DND-41 (cell line): ENCODE measurements at regions not wholly inside any gene's neighbourhood (a gene's known extent, or its start where the extent isn't known, plus 50 kb on each side); places are given as distances from the start of the nearest gene placed in this dataset.

Experiments
- ATAC-seq: fragments of 200-7000 bp; cut with Tn5 transposase; 3 replicates; pipeline ENCODE4 v1.9.1; 2021; ENCODE audit warnings: low read depth; ENCODE audit not compliant: insufficient read depth
- DNase-seq: peaks from one replicate; pipeline ENCODE4 v3.0.0-alpha.2; 2020
- H2AFZ ChIP-seq: 2 replicates; pipeline ENCODE4 v1.6.0; 2012; ENCODE audit warnings: low read depth, low read length
- H3K27ac ChIP-seq: 2 replicates; pipeline ENCODE4 v1.5.1; 2012; ENCODE audit warnings: low read length, inconsistent platforms
- H3K27me3 ChIP-seq: fragments of 200-600 bp; sonication (generic); 2 replicates; pipeline ENCODE4 v1.6.0; 2012; ENCODE audit warnings: low read length, mild to moderate bottlenecking, inconsistent platforms; ENCODE audit not compliant: insufficient read depth, poor library complexity
- H3K36me3 ChIP-seq: 2 replicates; pipeline ENCODE4 v1.5.1; 2012; ENCODE audit warnings: low read length, inconsistent platforms; ENCODE audit not compliant: insufficient read depth
- H3K4me1 ChIP-seq: 2 replicates; pipeline ENCODE4 v1.5.1; 2012; ENCODE audit warnings: mild to moderate bottlenecking, low read length; ENCODE audit not compliant: insufficient read depth
- H3K4me2 ChIP-seq: 2 replicates; pipeline ENCODE4 v1.6.0; 2012; ENCODE audit warnings: mild to moderate bottlenecking, moderate library complexity, low read length, inconsistent platforms; ENCODE audit not compliant: insufficient read depth
- H3K4me3 ChIP-seq, 2 experiments: fragments of 200-600 bp in 1 of 2; shearing (Covaris generic) in 1 of 2; 2 replicates each; pipeline ENCODE4 v1.5.1; 2012 to 2016; ENCODE audit warnings: inconsistent platforms in 2 of 2, low read length in 2 of 2, mild to moderate bottlenecking in 2 of 2, low read depth in 1 of 2, moderate library complexity in 1 of 2
- H3K79me2 ChIP-seq: 2 replicates; pipeline ENCODE4 v1.6.0; 2012; ENCODE audit warnings: low read length, inconsistent platforms; ENCODE audit not compliant: insufficient read depth
- H3K9ac ChIP-seq: 2 replicates; pipeline ENCODE4 v1.6.0; 2012; ENCODE audit warnings: low read depth, mild to moderate bottlenecking, inconsistent platforms, low read length, moderate library complexity
- H3K9me3 ChIP-seq: 2 replicates; pipeline ENCODE4 v1.5.1; 2012; ENCODE audit warnings: low read length, moderate library complexity, mild to moderate bottlenecking, inconsistent platforms; ENCODE audit not compliant: insufficient read depth, severe bottlenecking
- H4K20me1 ChIP-seq: 2 replicates; pipeline ENCODE4 v1.6.0; 2012; ENCODE audit warnings: low read length; ENCODE audit not compliant: insufficient read depth
- CTCF ChIP-seq: IDR thresholded peaks from 2 replicates; pipeline ENCODE4 v1.5.1; 2012; ENCODE audit warnings: borderline replicate concordance, low read length, moderate library complexity, mild to moderate bottlenecking; ENCODE audit not compliant: poor library complexity, severe bottlenecking; ENCODE audit errors: extremely low read depth
- EZH2 ChIP-seq: IDR thresholded peaks from 3 replicates; pipeline ENCODE4 v1.6.1; 2012; ENCODE audit warnings: borderline replicate concordance, low read depth, mild to moderate bottlenecking, moderate library complexity, low read length, inconsistent platforms; ENCODE audit not compliant: severe bottlenecking

GRCh38 chr10:83577421-83577820 lies 561.9 kb upstream of the GHITM start:
- no peaks in the 10 kb centered on the region for H3K27me3 ChIP-seq
- ATAC-seq = no peak

GRCh38 chr10:83580373-83581012 lies 558.8 kb upstream of the GHITM start:
- DNase-seq (no peak), ATAC-seq (no peak)
- Histone ChIP-seq H3K9ac (no peak overlapping the region), H3K9me3 (no peaks in the 10 kb centered on the region), H3K4me3 (no peak overlapping the region), H3K27me3 (no peaks in the 10 kb centered on the region), H2AFZ (no peak overlapping the region), H3K27ac (no peak overlapping the region), H3K4me1 (no peaks in the 10 kb centered on the region), H4K20me1 (no peaks in the 10 kb centered on the region), H3K36me3 (no peaks in the 10 kb centered on the region), H3K79me2 (no peaks in the 10 kb centered on the region), H3K4me2 (no peak overlapping the region)
- TF ChIP-seq CTCF = no peak
- TF ChIP-seq EZH2 = no peak

More at GRCh38 chr10:83577421-83577820, 561.9 kb upstream of the GHITM start:
- TF ChIP-seq EZH2 (no peak), CTCF (no peak)
- Histone ChIP-seq H3K9me3 (no peaks in the 10 kb centered on the region), H3K36me3 (no peaks in the 10 kb centered on the region), H3K4me3 (no peak overlapping the region), H3K4me1 (no peaks in the 10 kb centered on the region), H3K79me2 (no peaks in the 10 kb centered on the region), H4K20me1 (no peaks in the 10 kb centered on the region), H3K27ac (no peak overlapping the region), H3K4me2 (no peak overlapping the region), H3K9ac (no peak overlapping the region), H2AFZ (no peak overlapping the region)
- DNase-seq = no peak

- no peak overlapping the region for H2AFZ ChIP-seq
- H3K27me3 ChIP-seq = no peaks in the 10 kb centered on the region
- no peak for TF ChIP-seq CTCF
- no peak for TF ChIP-seq EZH2
- no peaks in the 10 kb centered on the region for H3K4me1 ChIP-seq
- DNase-seq (no peak), ATAC-seq (no peak)
- no peaks in the 10 kb centered on the region for H3K79me2 ChIP-seq
- no peaks in the 10 kb centered on the region for H3K9me3 ChIP-seq
- H3K27ac ChIP-seq = no peak overlapping the region
- no peak overlapping the region for H3K4me2 ChIP-seq
- no peak overlapping the region for H3K9ac ChIP-seq
- no peaks in the 10 kb centered on the region for H3K36me3 ChIP-seq
- H4K20me1 ChIP-seq = no peaks in the 10 kb centered on the region
- H3K4me3 ChIP-seq = no peak overlapping the region
These were observed 556.8 kb upstream of the GHITM start for GRCh38 chr10:83582407-83583095.
